ENCODE measurements at regions not wholly inside any gene's neighbourhood (a gene's known extent, or its start where the extent isn't known, plus 50 kb on each side); places are given as distances from the start of the nearest gene placed in this dataset.

DNA sequence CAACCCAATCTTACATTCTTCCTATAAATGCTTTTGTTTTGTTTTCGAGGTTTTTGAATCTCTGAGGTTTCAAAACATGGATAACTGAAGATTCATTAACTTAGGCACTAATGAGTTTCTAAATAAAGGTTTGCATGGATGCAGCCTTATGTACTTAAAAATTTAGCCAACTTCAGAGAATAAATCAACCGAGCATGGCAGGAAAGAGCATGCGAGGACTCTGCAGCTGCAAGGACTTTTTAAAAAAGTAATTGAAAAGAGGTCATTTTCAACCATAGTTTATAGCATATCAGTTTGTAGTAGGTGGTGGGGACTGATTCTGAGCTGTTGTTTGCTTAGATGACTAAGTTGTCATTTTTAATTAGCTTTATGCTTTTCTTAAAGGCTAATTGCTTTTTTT is 567.0 kb upstream of the ZEB2 start:
- no peak for DNase-seq (ENCODE audit: low spot score)

DNA sequence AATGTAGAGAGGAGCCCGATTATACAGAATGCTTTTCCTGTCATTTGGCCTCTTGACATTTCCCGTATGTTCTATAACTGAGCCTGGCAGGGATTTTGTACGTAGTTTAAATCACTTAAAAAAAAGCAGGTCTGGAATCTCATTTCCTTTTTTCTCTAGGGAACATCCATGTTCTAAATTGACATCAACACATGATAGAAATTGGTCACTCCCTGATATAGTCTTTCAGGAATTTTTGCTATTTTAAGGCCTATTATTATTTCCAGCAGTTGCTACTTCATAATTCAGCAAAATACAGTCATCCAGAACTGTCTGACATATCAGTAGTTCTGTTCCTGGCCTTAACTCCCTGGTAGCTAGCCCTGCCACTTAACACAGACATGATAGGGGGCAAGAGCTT is 565.7 kb upstream of the ZEB2 start:
- DNase-seq (ENCODE audit: low spot score): no peak

DNA sequence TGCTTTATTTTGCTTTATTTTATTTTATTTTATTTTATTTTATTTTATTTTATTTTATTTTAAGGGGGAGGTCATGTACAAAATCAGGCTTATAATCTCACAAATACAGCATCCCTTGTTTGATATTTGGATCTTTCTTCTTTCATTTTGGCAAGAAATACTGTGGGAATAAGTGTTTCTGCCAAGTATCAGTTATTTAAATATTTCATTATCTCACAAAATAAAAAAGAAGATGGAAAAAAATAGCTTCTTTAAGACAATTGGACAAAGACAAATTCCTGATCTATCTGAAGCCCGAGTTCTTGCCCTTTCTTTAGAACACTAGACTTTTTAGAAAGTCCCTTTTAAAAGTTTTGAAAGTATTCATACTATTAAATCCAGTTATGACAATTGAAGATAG is 560.5 kb upstream of the ZEB2 start:
- DNase-seq (ENCODE audit: low spot score): no peak

DNA sequence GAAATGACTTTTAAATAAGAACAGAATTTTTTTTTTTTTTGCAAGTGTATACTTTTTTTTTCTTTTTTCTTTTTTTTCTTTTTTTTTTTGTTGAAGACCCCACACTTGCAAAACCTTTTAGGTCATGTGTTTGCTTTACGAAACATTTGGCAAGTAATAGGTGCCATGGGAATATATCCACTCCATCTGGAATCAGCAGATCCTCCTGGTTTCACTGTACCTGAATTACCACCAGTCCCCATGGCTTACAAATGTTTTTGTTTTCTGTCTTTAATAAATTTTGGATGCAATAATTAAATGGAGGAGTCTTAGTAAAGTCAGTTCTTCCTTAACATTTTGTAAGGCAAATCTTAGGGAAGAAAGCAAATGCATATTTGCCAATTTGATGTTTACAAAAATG is 559.7 kb upstream of the ZEB2 start:
- DNase-seq (ENCODE audit: low spot score): no peak

DNA sequence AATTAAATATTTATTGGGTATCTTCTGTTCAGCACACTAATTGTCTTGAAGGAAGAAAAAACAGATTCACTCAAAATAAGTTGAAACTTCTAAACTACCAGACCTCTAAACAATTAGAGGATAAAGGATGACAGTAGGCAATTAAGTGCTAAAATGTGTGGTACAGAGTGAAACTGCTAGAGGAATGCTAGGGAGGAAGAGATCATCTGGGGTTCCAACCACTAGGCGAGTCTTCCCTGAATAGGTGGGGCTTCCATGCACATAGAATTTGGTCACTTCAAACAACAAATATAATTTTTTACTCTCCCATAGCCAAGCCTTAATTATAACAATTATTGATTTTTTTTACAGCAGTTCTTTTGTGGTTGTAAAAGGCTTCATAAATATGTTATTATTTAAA is 559.0 kb upstream of the ZEB2 start:
- no peak for DNase-seq (ENCODE audit: low spot score)

DNA sequence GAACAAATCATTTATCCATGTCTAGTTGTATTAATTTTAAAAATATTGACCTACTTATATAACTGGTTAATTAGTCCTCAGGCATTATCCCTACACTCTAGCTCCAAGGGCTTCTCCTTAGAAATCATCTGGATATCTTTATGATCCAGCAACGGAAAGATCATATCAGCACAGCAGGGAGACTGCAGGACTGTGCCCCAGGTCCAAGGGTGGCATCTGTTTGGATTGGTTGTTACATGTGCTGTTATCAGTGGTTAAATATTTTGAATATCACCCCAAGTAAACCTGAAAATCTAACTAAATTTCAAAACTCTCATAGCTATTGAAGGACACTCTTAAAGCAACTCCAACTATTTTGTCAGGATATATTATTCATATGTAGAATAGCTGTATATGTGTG is 556.2 kb upstream of the ZEB2 start:
- no peak for DNase-seq (ENCODE audit: low spot score)

DNA sequence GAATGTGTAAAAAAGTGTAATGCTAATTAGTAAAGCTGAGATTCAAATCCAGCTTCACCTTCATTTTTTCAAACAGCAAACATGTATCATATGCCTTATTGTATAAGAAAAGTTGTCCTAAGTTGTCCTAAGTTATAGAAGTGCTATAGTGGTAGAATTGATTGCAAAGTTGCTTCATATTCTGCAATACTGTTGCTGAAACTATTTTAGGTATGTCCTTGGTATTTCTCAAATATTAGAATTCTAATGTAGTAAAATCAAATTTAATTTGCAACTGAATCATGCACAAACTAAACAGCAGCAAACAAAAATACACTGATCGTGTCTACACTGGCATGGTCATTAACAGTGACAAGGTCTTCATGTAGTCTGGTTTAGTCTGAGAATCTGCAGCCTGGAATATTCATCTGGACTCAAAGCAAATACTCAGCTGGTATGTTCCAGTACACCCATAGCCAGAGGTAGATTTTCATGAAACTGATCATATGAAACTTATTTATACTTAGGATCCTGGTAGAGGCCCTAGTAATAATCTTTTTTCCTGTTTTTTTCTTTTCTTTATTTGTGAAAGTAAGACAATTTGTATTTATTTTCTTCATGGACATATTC is 555.6 kb upstream of the ZEB2 start:
- DNase-seq (ENCODE audit: low spot score): no peak

DNA sequence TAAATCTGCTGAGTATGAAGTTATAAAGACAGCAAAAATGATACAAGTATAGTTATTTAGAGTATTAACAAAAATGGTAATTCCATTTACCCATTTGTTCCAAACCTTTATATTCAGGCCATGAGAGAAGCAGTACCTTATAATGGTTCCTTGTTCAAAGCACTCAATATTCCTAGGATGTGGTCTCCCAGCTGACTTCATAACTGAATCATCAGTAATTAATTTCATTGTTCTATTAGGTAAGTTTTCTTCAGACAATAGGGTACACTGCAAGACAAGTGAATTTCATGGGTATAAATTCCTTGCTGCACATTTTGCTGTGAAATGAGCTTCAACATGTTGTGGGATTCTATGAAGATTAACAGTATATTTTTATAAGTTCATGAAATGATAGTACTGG is 550.8 kb upstream of the ZEB2 start:
- DNase-seq (ENCODE audit: low spot score): no peak

DNA sequence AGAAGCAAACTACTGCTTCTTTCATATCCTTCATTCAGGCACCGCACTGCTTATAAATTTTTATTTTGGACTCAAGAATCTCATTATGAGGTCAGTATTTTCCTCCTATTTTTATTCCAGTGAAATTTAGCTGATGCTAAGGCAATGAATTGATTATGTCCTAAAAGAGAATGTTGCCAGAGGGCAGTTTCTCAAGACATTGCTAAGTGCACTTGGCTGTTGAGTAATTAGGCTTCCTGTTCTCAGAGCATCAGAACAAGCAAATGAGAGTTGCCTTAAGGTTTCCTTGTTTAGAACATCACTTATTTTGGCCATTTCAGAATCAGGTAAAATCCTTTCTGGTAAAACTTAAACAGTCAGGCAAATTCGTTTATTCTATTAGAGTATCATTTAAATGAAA is 548.6 kb upstream of the ZEB2 start:
- DNase-seq (ENCODE audit: low spot score): no peak

DNA sequence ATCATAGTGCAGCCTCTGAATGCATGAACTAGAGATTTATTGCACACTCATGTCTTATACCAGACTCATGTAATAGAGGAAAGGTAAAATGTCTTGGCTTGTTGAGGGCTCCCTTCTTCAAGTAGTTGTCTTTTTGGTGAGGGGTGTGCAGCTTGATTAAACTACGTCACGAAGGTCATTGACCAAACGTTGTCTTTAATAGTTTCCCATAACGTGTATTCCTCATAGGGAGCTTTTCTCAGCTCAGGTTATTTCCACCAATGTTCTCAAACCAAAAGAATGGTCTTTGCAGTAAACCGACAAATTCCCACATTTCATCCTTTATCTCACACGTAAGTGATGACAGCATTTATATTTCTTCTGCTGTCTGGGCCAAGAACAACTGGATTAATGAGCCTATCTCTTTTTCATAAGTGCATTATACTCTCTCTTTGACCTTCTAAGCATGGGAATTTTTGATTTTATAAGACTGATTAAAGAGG is 547.7 kb upstream of the ZEB2 start:
- no peak for DNase-seq (ENCODE audit: low spot score)

DNA sequence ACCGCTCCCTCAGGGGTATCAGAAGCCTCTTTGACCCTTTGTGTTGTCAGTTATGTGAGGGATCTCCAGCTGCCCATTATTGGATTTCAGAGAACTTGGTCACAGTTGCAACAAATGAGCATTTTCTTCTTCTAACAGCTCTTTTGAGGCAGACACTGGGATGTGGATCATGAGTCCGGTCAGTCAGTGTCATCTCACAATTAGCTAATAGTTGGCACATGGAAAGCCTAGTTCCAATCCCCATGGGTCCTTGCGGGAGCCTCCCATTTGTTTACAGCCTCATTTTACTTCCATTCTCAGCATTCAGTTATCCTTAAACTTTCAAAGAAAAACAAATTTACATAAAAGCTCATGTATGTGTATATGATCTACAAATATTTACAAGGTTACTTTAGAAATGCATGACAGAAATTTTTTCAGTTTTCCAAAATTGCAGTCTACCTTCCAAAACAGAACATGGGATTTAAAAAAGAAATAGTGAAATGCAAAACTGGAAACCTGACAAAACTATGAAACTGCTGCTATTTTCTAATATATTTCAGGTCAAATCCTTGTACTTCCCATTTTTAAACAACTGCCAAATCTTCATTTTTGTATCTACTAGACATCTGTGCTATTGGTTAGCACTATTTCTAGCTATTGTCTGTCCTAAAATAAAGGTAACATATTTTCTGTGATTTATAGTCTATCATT is 547.1 kb upstream of the ZEB2 start:
- DNase-seq (ENCODE audit: low spot score): no peak

DNA sequence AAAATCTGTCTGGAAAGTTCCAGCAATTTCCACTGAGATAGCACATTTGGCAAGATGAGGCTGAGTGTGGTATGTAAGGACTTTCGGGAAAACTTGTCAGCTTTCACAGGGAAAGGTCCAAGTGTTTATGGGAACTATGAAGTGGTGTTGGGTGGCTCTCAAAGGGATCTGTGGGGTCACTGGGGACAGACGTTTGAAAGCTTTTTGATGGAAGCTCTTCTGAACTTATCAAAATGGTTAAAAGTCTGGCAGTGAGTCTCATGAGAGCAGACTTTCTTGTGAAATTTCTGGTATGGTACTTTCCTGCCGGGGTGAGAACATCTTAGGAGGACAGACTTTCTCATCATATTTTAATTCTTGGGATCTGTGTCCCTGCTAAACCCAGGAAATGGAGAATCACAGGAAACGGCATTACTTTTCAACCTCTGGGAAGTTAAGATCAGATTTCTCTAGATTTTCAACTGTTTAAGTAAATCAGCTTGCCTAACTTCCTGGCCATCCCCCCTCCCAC is 546.3 kb upstream of the ZEB2 start:
- DNase-seq (ENCODE audit: low spot score): no peak

DNA sequence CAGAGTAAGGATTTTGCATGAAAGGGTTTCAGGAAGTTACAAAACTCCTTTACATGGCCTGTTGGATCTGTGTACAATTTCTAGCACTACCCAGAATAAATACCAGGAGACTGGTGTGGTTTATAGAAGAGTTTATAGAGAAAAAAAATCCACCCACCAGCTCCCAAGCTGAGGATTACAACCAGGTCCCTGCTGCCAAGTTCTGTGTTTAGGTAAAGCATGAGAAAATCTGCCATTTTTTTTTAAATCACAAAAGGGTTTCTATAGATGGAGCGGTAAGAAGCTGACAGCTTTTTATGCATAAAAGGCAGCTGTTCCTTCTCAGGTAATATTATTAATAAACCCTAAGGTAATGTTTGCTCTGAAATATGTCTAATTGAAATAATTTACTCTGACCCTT is 545.4 kb upstream of the ZEB2 start:
- no peak for DNase-seq (ENCODE audit: low spot score)

DNA sequence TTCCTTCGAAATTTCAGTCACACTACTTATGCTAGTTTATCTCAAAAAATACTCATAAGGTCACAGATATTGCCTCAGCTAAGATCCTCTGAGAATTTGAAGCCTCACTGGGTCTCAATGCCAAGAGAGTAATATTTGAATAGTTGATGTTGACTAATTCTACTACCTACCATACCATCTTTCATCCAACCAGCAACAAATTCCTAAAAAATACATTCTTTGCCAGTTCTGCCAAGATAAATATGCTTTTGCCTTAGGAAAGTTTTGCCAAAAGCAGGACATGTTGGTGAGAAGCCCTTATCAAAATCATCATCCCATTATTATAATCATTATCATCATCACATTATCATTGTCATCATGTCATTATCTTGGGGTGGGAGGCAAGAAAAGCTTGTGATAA is 544.6 kb upstream of the ZEB2 start:
- DNase-seq (ENCODE audit: low spot score): no peak

DNA sequence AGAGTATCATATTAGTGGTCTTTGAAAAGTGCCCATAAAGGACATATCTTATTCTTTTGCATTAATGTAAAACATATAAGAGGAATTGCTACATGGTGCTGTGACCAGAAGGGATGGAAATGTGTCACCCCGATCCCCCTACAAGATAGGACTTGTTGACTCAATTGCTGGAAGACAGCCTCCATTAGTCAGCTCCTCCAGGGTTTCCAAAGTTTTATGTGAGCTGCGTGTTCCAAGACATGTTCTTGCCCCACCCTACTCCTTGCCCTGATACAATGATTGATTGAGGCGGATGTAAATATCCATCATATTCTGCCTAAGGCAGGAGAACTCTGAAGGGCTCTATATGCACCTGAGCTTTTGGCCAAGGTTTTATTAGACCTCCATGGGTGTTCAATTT is 541.0 kb upstream of the ZEB2 start:
- no peak for DNase-seq (ENCODE audit: low spot score)

DNA sequence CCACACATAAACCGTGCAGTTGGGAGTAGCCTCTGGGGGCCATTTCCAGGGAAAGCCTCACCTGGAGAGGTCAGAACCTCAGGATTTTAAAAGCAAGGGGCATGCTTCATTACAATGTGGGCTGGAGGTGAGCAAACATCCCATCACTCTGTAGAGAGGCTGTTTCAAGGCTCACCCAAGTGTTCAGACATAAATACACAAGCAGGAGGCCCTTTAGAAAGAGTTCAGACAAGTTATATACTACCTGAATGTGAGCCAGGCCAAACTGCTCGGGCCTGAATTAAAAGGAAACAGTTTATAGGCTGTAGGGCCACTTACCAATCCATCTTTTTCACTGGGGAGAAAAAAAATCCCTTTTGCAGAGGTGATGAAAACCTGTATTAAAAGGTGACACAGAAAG is 540.0 kb upstream of the ZEB2 start:
- no peak for DNase-seq (ENCODE audit: low spot score)

DNA sequence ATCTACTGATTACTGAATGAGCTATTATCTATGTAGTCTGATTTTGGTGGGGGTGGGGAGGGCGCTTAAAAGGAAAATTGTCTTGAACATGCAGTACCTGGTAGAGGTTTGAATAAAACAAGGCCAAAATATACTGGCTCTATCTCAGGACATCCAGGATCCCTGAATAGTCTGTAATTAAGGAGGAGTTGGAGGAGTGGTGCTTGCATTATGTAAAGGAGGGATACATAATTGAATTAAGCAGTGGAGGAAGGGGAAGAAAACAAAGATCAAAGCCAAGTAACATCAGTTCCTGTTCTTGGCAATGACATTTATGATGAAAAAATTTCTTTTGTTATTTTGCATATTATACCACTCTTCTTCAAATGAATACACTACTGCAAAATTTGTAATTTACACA is 539.4 kb upstream of the ZEB2 start:
- DNase-seq (ENCODE audit: low spot score): no peak

DNA sequence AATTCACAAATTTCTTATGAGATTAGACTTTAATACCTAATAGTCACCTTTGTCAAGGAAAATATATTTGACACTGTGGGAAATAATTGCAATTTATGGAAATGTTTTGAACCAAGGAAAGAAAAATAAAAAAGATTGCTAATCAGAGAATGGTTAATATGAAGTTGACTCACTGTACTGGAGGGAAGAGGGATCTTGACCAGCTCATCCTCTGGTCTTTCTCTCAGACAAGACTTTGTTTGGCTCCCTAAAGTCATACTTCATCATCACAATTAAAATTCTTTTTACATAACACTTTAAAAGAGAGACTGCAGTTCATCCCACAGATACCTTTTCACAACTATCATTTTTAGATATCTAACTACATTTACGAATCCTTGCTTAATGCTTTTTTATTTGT is 538.5 kb upstream of the ZEB2 start:
- DNase-seq (ENCODE audit: low spot score): no peak

DNA sequence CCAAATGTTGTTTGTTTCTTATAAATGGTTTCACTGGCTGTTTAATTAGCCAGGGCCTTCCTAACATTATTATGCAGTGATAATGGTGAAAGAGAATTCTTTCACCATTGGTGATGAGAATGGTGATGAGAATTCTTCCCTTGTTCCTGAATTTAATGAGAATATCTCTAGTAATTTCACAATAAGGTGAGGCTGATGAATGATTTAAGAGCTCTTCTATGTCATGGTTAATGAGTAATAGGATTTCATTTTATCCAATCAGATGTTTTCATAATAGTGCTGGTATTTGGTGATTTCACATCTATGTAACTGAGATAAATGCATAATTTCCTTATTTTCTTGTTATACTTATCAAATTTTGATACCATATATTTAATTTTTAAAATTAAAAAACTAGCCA is 535.7 kb upstream of the ZEB2 start:
- no peak for DNase-seq (ENCODE audit: low spot score)

DNA sequence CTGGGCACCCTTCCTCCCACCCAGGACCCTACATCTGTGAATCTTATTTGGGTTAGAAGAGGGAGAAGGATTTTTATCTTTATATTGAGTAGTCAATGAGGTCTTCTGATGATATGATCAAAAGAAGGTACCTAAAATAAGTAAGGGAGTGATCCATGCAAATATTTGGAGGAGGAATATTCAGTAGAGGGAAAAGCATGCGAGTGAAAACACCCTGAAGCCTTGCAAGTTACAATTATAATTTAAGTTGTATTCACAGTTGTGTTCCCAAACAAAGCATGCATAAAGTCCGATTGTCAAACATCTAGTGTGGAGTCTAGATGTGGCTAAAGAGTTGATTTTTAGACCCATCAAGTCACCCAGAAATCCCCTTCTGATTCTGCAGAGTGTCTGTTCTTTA is 530.2 kb upstream of the ZEB2 start:
- no peak for DNase-seq (ENCODE audit: low spot score)

DNA sequence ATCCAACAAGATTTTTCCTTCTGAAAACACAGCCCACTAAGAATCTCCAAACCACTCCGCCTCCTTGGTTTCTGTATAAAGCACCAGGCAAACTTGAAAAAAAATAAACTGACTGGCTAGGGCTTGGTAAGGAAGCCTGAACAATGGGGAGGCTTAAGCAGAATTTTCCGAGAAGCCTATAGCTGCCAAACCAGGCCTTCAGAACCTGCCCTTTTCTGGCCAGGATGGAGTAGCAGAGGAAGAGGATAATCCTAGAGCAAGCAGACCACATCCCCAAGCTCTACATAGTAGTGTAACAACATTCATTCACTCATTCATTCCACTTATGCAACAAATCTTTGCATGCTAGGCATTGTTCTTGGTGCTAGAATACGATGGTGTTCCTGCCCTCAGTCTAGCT is 529.6 kb upstream of the ZEB2 start:
- DNase-seq (ENCODE audit: low spot score): no peak

DNA sequence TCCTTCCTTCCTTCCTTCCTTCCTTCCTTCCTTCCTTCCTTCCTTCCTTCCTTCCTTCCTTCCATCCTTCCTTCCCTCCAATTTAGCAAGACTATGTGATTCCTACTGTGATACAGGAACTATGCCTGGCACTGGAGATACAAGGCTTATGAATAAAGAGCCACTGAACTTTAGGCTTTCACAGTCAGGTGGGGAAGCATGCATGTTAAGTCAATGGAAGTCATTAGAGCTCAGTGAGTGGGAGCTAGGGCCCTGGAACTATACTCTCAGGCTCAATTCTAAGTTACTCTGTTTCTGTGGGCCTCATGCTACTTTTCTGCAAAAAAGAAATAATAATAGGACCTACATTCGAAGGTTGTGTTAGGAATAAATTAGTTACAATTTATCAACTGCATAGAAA is 527.6 kb upstream of the ZEB2 start:
- DNase-seq (ENCODE audit: low spot score): no peak

DNA sequence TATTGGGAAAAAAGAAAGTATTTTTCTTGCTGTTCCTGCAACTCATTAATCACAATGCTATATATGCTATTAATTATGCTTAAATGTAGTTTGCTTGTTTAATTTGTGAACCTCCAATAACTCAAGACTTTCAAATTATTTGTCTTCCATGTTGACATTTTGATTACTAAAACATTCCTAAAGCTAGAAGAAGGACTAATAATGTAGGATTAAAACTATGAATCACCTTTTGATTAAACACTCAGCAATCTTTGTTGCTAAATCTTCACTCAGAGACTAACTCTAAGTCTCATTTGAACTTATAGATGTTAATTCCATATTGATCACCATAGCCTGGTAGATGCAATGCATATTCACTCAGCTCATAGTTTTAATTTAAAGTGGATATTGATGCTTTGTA is 524.6 kb upstream of the ZEB2 start:
- no peak for DNase-seq (ENCODE audit: low spot score)

DNA sequence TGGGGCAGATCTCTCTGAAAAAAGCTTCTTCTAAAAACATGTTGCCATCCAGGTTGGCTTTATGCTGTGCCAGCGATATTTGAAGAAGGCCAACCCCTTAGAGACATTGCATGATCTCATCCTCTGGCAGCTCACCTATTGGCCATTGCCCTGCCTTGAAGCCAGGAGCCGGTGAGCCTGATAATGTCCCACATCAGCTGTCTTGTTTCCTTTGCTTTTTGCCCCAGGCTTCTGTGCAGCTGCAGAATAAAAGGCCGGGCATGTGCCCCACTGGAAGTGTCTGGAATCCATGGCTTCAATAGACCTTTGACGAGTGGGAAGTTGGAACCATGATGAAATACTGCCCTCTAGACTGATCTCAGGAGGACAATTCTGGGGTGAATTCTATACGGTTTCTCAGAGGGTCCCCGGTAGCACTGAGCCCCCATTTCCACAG is 523.5 kb upstream of the ZEB2 start:
- DNase-seq (ENCODE audit: low spot score): no peak
